ENCODE measurements at regions not wholly inside any gene's neighbourhood (a gene's known extent, or its start where the extent isn't known, plus 50 kb on each side); places are given as distances from the start of the nearest gene placed in this dataset.

DNA sequence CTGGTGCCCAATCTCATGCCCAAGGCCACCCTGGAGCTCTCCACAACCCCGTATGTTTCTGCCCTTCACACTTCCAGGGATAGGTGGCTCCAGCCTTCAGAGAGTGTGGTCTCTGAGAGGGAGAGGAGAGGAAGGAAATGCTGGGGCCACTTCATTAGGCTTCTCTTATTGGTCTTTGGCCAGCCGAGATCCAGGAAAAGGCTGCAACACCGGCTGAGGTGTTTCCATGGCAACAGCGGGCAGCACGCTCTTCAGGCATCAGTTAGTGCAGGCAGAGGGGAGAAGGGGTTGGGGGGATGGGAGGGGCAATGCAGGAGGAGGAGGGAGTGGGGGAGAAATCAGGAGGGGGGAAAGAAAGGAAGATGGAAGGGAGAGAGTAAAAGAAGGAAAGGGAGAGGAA is 275.1 kb upstream of the GJB5 start:
- CTCF ChIA-PET: no interaction called here
- no peak for DNase-seq (ENCODE audit: extremely low spot score)
- no peak for TF ChIP-seq PKNOX1 (IDR thresholded peaks at IDR 0.05)
- no peak for TF ChIP-seq TARDBP (IDR thresholded peaks at IDR 0.05)
- TF ChIP-seq BHLHE40 (IDR thresholded peaks at IDR 0.05; ENCODE audit: borderline replicate concordance): no peak
- no peak for TF ChIP-seq FOXA1 (IDR thresholded peaks at IDR 0.05)
- TF ChIP-seq NFRKB (IDR thresholded peaks at IDR 0.05): no peak
- TF ChIP-seq ZNF384 (IDR thresholded peaks at IDR 0.05): no peak
- no peak for TF ChIP-seq CTBP1 (IDR thresholded peaks at IDR 0.05; ENCODE audit: borderline replicate concordance)
- no peak for TF ChIP-seq LEF1 (IDR thresholded peaks at IDR 0.05; ENCODE audit: borderline replicate concordance)
- no peak for TF ChIP-seq SUZ12 (IDR thresholded peaks at IDR 0.05)
- no peak for TF ChIP-seq L3MBTL2 (conservative IDR thresholded peaks at IDR 0.05)
- TF ChIP-seq SP1 (IDR thresholded peaks at IDR 0.05): no peak
- TF ChIP-seq ARNT (IDR thresholded peaks at IDR 0.05): no peak
- no peak for TF ChIP-seq HDGF (IDR thresholded peaks at IDR 0.05; ENCODE audit: borderline replicate concordance)
- POLR2A ChIA-PET: no interaction called here

GRCh38 chr1:34488080-34488708 is 266.7 kb upstream of the GJB5 start:
- DNase-seq (ENCODE audit: extremely low spot score): no peak
- CTCF ChIA-PET: no interaction called here
- POLR2A ChIA-PET: no interaction called here
- TF ChIP-seq SP1 (IDR thresholded peaks at IDR 0.05) (no peak), NFRKB (IDR thresholded peaks at IDR 0.05) (no peak), FOXA1 (IDR thresholded peaks at IDR 0.05) (no peak), ZNF384 (IDR thresholded peaks at IDR 0.05) (no peak), TARDBP (IDR thresholded peaks at IDR 0.05) (no peak), L3MBTL2 (conservative IDR thresholded peaks at IDR 0.05) (no peak), LEF1 (IDR thresholded peaks at IDR 0.05; ENCODE audit: borderline replicate concordance) (no peak), HDGF (IDR thresholded peaks at IDR 0.05; ENCODE audit: borderline replicate concordance) (no peak), CTBP1 (IDR thresholded peaks at IDR 0.05; ENCODE audit: borderline replicate concordance) (no peak), ARNT (IDR thresholded peaks at IDR 0.05) (no peak), ELF4 (IDR thresholded peaks at IDR 0.05) (no peak), BHLHE40 (IDR thresholded peaks at IDR 0.05; ENCODE audit: borderline replicate concordance) (no peak), PKNOX1 (IDR thresholded peaks at IDR 0.05) (no peak), FOXK2 (IDR thresholded peaks at IDR 0.05) (no peak), SUZ12 (IDR thresholded peaks at IDR 0.05) (no peak), FOXM1 (IDR thresholded peaks at IDR 0.05; ENCODE audit: borderline replicate concordance) (no peak)

DNA sequence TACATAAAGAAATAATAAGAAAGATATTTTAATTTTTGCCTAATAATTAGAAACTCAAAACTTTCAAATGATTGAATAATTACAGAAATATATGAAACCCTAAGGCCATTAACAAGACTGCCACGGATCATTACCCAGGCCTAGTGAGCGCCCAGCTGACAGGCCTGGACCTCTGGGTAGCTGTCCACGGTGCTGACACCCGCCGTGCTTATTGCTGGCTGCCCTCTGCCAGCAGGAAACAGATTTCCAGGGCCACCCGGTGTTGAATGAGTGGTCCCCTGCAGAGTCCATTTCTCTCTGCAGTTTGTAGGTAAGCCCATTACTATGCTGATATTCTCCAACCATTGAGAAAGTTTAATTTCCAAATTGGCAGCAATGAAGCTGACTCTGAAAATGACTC is 254.4 kb upstream of the GJB5 start:
- DNase-seq (ENCODE audit: extremely low spot score): peak; percentile 29
- TF ChIP-seq FOXM1 (IDR thresholded peaks at IDR 0.05; ENCODE audit: borderline replicate concordance) (no peak), PKNOX1 (IDR thresholded peaks at IDR 0.05) (no peak), ELF4 (IDR thresholded peaks at IDR 0.05) (no peak), TARDBP (IDR thresholded peaks at IDR 0.05) (no peak), LEF1 (IDR thresholded peaks at IDR 0.05; ENCODE audit: borderline replicate concordance) (no peak), HDGF (IDR thresholded peaks at IDR 0.05; ENCODE audit: borderline replicate concordance) (no peak), SUZ12 (IDR thresholded peaks at IDR 0.05) (no peak), FOXK2 (IDR thresholded peaks at IDR 0.05) (no peak), SP1 (IDR thresholded peaks at IDR 0.05) (no peak), BHLHE40 (IDR thresholded peaks at IDR 0.05; ENCODE audit: borderline replicate concordance) (no peak), ZNF384 (IDR thresholded peaks at IDR 0.05) (no peak), CTBP1 (IDR thresholded peaks at IDR 0.05; ENCODE audit: borderline replicate concordance) (no peak), FOXA1 (IDR thresholded peaks at IDR 0.05) (no peak)
- CTCF ChIA-PET: no interaction called here
- POLR2A ChIA-PET: no interaction called here

DNA sequence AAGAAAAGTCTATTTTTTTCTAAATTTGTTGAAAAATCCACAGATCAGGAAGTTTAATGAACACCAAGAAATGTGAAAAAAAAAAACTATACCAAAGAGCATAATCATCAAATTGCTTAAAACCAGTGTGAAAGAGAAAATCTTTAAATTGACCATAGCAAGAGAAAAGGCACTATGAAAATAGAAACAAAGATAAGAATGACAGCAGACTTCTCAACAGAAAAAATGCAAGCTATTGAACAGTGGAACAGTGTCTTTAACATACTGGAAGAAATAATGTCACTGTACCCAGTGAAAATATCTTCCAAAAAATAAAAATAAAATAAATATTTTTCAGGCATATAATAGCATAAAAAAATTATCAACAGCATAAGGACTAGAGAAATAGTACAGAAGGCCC is 243.0 kb upstream of the GJB5 start:
- no peak for DNase-seq (ENCODE audit: extremely low spot score)
- POLR2A ChIA-PET: no interaction called here
- TF ChIP-seq L3MBTL2 (conservative IDR thresholded peaks at IDR 0.05) (no peak), ARNT (IDR thresholded peaks at IDR 0.05) (no peak), CTBP1 (IDR thresholded peaks at IDR 0.05; ENCODE audit: borderline replicate concordance) (no peak), PKNOX1 (IDR thresholded peaks at IDR 0.05) (no peak), NFRKB (IDR thresholded peaks at IDR 0.05) (no peak), HDGF (IDR thresholded peaks at IDR 0.05; ENCODE audit: borderline replicate concordance) (no peak), SP1 (IDR thresholded peaks at IDR 0.05) (no peak), ELF4 (IDR thresholded peaks at IDR 0.05) (no peak), TARDBP (IDR thresholded peaks at IDR 0.05) (no peak), LEF1 (IDR thresholded peaks at IDR 0.05; ENCODE audit: borderline replicate concordance) (no peak), FOXM1 (IDR thresholded peaks at IDR 0.05; ENCODE audit: borderline replicate concordance) (no peak), FOXA1 (IDR thresholded peaks at IDR 0.05) (no peak), SUZ12 (IDR thresholded peaks at IDR 0.05) (no peak), BHLHE40 (IDR thresholded peaks at IDR 0.05; ENCODE audit: borderline replicate concordance) (no peak), ZNF384 (IDR thresholded peaks at IDR 0.05) (no peak), FOXK2 (IDR thresholded peaks at IDR 0.05) (no peak)
- CTCF ChIA-PET: no interaction called here

- POLR2A ChIA-PET: no interaction called here
- DNase-seq (ENCODE audit: extremely low spot score): no peak
- TF ChIP-seq FOXA1 (IDR thresholded peaks at IDR 0.05) (no peak), BHLHE40 (IDR thresholded peaks at IDR 0.05; ENCODE audit: borderline replicate concordance) (no peak), CTBP1 (IDR thresholded peaks at IDR 0.05; ENCODE audit: borderline replicate concordance) (no peak), ARNT (IDR thresholded peaks at IDR 0.05) (no peak), L3MBTL2 (conservative IDR thresholded peaks at IDR 0.05) (no peak), SUZ12 (IDR thresholded peaks at IDR 0.05) (no peak), ELF4 (IDR thresholded peaks at IDR 0.05) (no peak), HDGF (IDR thresholded peaks at IDR 0.05; ENCODE audit: borderline replicate concordance) (no peak), TARDBP (IDR thresholded peaks at IDR 0.05) (no peak), NFRKB (IDR thresholded peaks at IDR 0.05) (no peak), SP1 (IDR thresholded peaks at IDR 0.05) (no peak), PKNOX1 (IDR thresholded peaks at IDR 0.05) (no peak), ZNF384 (IDR thresholded peaks at IDR 0.05) (no peak)
- CTCF ChIA-PET: no interaction called here
Measured at GRCh38 chr1:34518146-34518699, 236.6 kb upstream of the GJB5 start.
